Gastroesophageal sphincter (tissue), 3 donors: ENCODE measurements at regions not wholly inside any gene's neighbourhood (a gene's known extent, or its start where the extent isn't known, plus 50 kb on each side); places are given as distances from the start of the nearest gene placed in this dataset.

ENCODE experiments used
- POLR2A ChIP-seq, 2 donors: fragments of 450-650 bp; IDR thresholded peaks; one replicate each; pipeline ENCODE4 v1.6.1; 2017; ENCODE audit warnings: antibody characterized with exemption in 2 of 2, mild to moderate bottlenecking in 2 of 2, moderate library complexity in 1 of 2
- POLR2AphosphoS5 ChIP-seq: sonication (generic); formaldehyde crosslinking; IDR thresholded peaks from one replicate; pipeline ENCODE4 v1.6.1; 2017; ENCODE audit warnings: antibody characterized with exemption
- TF ChIP-seq, protein P1 (sequence below), 4 experiments: fragments of 200-600 bp in 2 of 4; fragments of 450-650 bp in 2 of 4; sonication (generic) in 1 of 4; IDR thresholded peaks; one replicate each; pipeline ENCODE4 v1.5.1; 2017 to 2019; ENCODE audit warnings: antibody characterized with exemption in 4 of 4, mild to moderate bottlenecking in 2 of 4, moderate library complexity in 2 of 4

DNA sequence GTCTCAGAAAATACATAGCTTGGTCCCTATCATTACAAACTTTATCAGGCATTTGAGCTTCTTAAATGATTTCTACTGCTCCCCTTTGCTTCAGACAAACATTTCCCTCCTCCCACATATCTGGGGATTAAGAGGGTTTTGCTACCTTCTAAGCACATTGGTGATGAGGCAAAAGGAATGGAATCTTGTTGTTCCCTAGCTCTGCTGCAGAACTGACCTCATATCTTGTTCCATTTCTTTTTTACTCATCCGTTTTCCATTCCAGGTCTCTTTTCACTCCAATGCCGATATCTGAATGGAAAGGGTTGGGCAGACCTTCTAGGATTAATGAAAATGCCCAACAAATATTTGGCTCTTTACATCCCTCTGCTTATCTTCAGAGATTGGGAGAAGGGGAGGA lies 444.6 kb downstream of the ZNF608 start:
- TF ChIP-seq, protein P1, sequence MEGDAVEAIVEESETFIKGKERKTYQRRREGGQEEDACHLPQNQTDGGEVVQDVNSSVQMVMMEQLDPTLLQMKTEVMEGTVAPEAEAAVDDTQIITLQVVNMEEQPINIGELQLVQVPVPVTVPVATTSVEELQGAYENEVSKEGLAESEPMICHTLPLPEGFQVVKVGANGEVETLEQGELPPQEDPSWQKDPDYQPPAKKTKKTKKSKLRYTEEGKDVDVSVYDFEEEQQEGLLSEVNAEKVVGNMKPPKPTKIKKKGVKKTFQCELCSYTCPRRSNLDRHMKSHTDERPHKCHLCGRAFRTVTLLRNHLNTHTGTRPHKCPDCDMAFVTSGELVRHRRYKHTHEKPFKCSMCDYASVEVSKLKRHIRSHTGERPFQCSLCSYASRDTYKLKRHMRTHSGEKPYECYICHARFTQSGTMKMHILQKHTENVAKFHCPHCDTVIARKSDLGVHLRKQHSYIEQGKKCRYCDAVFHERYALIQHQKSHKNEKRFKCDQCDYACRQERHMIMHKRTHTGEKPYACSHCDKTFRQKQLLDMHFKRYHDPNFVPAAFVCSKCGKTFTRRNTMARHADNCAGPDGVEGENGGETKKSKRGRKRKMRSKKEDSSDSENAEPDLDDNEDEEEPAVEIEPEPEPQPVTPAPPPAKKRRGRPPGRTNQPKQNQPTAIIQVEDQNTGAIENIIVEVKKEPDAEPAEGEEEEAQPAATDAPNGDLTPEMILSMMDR (IDR thresholded peaks at IDR 0.05) = no peak
- TF ChIP-seq POLR2A (IDR thresholded peaks at IDR 0.05) (no peak), POLR2AphosphoS5 (no peak)
